ENCODE measurements at regions not wholly inside any gene's neighbourhood (a gene's known extent, or its start where the extent isn't known, plus 50 kb on each side); places are given as distances from the start of the nearest gene placed in this dataset.

DNA sequence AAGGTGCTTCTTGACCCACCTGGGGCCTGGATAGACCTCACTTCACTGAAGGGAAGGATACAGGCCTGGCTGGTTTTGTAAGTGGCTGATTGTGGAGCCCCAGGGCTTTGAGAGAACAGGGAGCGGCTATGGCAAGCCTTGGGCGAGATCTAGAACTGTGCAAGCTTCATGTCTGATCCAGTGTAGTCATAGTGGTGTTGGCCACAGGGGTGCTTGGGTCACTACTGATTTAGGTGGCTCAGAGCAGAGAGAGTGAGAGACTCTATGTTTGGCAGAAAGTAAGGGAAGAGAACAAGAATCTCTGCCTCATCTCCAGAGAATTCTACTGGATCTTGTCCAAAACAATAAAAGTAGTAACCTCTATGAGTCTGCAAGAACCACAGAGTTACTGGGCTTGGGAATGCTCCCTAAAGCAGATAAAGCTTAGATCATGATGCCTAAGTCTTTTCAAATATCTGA lies 394.2 kb upstream of the EPHA3 start:
- no peak for TF ChIP-seq CTCF (conservative IDR thresholded peaks at IDR 0.05)
- no peak for TF ChIP-seq ZFX (IDR thresholded peaks at IDR 0.05)

Data from C4-2B (cell line).